ENCODE measurements at regions not wholly inside any gene's neighbourhood (a gene's known extent, or its start where the extent isn't known, plus 50 kb on each side); places are given as distances from the start of the nearest gene placed in this dataset.
"Not testable (repeated sequence)": the region's sequence is repeated elsewhere in the genome, so short reads cannot be mapped to it uniquely, and the experiment has no call there.

DNA sequence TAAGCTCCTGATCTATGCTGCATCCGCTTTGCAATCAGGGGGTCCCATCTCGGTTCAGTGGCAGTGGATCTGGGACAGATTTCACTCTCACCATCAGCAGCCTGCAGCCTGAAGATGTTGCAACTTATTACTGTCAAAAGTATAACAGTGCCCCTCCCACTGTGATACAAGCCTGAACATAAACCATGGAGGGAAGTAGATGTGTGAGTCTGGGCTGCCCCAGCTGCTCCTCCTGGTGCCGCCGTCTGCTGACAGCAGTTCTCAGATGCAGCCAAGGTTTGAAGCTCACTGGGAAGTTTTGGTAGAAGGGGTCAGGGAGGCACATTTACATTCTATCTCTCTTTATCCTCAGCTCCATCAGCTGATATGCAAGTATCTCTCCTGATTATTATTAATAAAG lies 1277.7 kb downstream of the RPIA start:
- not testable (repeated sequence) for TF ChIP-seq POLR2AphosphoS5 (IDR thresholded peaks at IDR 0.05; ENCODE audit: borderline replicate concordance, low read depth, low read length); EZH2 (IDR thresholded peaks at IDR 0.05); FOXP2 (optimal IDR thresholded peaks at IDR 0.05; ENCODE audit: control extremely low read depth, extremely low read length, insufficient read depth)

Measured in SK-N-MC (cell line).